Activated naive CD8-positive, alpha-beta T cell treated with anti-CD3 and anti-CD28 coated beads, Interleukin-2, amount 50 U/mL, for 16 hours (primary cell): ENCODE measurements at regions not wholly inside any gene's neighbourhood (a gene's known extent, or its start where the extent isn't known, plus 50 kb on each side); places are given as distances from the start of the nearest gene placed in this dataset.
"Not testable (repeated sequence)": the region's sequence is repeated elsewhere in the genome, so short reads cannot be mapped to it uniquely, and the experiment has no call there.

ENCODE experiments used
- DNase-seq: peaks from one replicate; pipeline ENCODE4 v3.0.0-alpha.2; 2020; ENCODE audit warnings: low read depth, low spot score

DNA sequence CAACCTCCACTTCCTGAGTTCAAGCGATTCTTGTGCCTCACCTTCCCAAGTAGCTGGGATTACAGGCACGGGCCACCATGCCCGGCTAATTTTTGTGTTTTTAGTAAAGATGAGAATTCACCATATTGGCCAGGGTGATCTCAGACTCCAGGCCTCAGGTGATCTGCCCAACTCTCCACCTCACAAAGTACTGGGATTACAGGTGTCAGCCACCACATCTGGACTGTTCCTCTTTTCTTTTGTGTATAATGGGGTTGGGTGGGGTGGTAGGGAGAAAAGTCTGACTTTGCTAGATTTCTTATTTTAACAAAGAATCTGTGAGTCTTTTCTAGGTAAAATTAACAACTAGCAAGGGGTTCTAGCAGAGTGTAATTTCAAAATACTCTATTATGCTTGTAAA is 92.7 kb upstream of the AMN1 start:
- DNase-seq: no peak

DNA sequence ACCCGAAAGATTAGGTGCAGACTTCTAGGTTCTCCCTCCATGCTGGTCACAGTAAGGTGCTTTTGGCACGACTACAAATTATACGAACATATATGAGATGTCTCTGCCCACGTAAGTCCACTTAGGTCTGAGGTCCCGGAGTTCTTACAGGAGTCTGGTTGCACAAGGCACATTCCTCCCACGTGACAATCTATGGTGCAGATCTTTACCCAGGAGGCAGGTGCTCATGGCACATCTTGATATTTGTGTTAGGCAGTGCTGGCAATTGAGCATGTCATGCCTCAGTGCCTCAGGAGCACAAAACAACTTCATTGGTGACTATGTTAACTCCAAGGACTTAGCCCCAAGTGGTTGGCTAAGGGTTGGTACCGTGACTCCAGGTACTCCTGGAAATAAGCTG is 92.0 kb upstream of the AMN1 start:
- no peak for DNase-seq

DNA sequence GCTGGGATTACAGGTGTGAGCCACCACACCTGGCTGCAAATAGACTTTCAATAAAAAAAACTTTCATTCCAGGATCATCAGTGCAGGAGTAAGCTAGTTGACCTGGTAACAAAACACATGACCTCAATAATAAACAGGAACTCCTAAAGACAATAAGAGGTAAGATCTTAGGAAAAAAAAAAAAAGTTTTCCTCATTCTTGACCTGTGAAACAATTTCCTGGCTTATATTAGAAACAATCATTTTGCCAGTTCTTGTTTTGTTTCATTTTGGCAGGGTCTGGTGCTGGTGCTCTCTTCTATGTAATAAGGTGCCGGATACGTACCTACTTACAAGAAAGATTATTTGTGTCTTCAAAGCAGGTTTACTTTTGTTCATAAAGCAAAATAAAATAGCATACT is 90.6 kb upstream of the AMN1 start:
- DNase-seq: no peak

DNA sequence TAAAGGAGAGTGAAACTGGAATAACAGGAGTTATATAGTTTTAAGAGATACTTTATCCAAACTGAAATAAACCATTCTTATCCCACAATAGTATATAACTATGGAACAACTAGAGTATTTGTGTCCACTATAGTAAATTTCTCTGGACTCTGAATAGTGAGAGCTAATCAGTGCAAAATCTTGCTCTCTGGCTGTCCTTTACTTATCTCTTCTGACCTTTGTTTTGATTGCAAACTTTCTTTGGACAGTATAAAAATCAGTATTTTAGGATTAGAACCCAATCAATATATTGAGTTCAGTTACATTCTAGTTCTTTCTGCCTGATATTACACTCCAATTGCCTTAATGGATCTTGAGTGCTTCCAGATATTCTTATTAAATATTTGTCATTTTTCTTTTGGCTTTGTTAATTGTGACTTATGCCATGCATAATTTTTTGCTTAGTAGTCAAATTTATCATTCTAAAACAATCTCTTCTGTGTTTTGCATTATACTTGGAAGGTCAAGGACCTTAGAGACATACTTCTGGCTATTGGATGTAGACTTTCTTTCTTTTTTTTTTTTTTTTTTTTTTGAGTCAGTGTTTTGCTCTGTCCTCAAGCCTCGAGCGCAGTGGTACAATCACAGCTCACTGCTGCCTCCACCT is 89.9 kb upstream of the AMN1 start:
- DNase-seq: no peak

DNA sequence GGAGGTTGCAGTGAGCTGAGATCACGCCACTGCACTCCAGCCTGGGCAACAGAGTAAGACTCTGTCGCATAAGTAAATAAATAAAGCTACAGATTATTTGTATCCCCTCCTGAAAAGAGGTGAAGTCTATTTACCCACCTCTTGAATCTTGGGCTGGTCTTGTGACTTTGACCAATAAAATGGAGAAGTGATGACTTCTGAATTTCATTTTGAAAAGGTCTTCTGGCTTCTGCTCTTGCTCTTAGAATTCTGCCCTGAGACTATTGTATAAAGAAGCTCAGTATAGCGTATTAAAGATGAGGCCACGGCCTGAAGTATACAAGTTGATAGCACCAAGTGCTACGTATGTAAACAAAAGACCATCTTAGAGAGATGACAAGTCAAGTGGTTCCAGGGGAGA is 88.3 kb upstream of the AMN1 start:
- DNase-seq: no peak

DNA sequence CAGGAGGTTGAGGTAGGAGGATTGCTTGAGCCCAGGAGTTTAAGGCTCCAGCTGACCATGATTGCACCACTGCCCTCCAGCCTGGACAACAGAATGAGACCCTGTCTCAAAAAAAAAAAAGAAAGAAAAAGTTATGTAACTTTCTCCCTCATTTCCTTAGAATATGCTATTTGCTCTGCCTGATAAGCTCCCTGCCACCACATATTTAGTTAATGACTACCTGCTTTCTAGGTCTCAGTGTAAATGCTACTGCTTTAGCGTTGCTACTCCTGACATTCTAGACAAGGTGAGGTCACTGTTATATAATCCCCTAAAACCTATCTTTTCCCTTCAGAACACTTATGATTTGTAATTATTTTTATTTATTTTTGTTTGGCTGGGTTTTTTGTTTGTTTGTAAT is 86.3 kb upstream of the AMN1 start:
- no peak for DNase-seq

DNA sequence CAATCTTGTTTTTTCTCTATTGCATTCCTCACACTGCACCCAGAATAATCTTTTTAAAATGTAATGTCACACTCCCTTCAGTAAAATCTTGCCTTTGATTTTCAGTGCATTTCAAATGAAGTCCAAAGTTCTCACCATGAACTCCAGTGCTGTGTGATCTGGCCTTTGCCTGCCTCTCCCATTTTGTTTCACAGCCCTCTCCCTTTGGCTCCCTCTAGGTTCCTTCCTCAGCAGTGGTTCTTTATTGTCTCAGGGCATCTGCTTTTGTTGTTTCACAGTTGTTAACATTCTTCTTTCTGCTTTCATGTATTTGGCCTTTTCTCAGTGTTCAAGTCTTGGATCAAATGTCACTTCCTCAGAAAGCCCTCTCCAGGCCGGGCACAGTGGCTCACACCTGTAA is 84.5 kb upstream of the AMN1 start:
- no peak for DNase-seq

DNA sequence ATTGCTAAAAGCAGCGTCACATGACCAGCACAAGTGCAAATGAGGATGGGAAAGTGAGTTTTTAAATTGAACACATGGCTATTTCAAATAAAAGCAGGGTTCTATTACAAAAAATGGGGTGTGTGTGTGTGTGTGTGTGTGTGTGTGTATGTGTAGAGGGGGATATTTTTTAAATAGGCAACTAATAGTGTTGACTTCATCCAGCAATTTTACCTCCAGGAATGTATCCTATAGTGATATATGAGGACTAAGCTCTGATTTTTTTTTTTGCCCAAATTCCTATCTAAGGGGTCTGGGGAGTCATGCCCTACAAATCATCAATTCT is 78.9 kb upstream of the AMN1 start:
- DNase-seq: no peak

DNA sequence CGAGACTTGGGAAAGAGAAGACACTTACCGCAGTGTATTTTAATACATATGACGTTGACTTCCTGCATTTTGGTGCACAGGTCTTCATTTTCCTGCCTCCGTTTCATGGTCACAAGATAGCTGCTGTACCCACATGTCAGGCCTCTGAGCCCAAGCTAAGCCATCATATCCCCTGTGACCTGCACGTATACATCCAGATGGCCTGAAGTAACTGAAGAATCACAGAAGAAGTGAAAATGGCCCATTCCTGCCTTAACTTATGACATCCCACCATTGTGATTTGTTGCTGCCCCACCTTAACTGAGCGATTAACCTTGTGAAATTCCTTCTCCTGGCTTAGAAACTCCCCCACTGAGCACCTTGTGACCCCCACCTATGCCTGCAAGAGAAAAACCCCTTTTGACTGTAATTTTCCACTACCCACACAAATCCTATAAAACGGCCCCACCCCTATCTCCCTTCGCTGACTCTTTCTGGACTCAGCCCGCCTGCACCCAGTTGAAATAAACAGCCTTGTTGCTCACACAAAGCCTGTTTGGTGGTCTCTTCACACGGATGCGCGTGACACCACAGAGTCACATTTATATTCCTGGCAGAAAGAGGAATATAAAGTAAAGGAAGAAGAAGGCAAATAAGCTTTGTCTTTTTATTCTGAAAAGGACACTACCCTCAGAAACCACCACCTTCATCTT is 78.4 kb upstream of the AMN1 start:
- peak; percentile 21 for DNase-seq

DNA sequence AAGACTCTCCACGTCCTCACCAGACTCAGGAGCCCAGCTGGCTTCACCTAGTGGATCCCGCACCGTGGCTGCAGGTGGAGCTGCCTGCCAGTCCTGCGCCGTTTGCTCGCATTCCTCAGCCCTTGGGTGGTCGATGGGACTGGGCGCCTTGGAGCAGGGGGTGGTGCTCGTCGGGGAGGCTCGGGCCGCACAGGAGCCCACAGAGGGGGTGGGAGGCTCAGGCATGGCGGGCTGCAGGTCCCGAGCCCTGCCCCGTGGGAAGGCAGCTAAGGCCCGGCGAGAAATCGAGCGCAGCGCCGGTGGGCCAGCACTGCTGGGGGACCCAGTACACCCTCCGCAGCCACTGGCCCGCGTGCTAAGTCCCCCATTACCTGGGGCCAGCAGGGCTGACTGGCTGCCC is 76.9 kb upstream of the AMN1 start:
- not testable (repeated sequence) for DNase-seq

DNA sequence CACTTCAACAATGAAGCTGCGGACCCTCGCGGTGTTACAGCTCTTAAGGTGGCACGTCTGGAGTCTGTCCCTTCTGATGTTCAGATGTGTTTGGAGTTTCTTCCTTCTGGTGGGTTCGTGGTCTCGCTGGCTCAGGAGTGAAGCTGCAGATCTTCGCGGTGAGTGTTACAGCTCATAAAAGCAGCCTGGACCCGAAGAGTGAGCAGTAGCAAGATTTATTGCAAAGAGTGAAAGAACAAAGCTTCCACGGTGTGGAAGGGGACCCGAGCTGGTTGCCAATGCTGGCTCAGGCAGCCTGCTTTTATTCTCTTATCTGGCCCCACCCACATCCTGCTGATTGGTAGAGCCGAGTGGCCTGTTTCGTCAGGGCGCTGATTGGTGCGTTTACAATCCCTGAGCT is 75.9 kb upstream of the AMN1 start:
- DNase-seq: not testable (repeated sequence)

DNA sequence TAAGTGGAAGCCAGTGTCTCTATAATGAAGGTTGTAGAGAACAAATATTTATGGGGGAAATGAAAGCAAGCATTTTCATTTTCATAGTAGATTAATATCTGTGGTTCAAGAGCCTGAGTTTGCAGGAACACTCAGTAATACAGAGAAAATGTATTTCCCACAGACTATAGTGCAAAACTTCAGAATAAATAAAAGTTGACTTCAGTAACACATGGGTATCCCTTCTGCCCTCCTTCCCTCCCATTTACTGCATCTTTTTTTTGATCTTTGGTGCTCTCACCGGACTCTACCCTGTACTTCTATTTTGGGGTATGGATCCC is 75.3 kb upstream of the AMN1 start:
- DNase-seq: no peak

DNA sequence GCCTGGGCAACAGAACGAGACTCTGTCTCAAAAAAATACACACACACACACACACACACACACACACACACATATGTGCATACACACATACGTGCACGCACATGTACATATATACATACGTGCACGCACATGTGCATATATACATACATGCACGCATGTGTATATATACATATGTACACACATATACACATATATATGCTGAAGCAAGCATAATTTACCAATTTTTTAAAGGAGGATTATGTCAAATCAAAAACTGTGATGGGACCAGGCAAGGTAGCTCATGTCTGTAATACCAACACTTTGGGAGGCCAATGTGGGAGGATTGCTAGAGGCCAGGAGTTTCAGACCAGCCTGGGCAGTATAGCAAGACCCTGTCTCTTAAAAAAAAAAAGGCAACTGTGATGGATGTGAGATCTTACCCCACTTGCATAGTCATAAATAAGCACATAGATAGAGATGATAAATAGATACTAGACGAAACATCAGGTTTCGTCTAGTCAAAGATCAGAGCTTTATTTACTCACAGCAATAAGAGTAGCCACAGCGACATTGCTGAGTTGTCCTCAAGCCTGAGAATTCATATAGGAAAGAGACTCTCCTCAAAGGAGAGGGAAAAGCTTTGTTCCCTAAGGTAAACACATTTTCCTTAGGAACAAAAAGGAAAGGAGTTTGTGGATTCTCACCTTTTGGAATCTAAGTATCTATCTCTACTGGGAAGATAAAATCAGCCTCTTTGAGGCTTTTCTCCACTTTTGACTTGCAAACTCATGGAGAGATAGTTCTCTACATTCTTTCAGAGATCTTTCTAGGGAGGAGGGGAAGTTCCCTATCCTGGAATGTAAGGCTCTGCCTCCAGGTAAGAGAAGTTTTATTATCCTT is 74.7 kb upstream of the AMN1 start:
- DNase-seq: no peak

DNA sequence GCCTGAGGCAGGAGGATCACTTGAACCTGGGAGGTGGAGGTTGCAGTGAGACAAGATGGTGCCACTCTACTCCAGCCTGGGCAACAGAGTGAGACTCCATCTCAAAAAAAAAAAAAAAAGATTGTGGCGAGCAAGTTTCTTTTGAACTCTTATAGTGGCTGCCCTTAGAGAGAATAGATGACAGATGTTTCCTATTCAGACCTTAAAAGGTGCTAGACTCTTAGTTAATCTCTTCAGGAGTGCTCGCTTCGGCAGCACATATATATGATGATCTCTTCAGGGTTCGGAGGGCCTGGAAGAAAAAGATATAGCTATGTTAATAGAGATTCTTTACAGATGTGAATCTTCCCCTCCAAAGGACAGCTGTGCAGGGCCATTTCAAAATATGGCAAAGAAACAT is 73.1 kb upstream of the AMN1 start:
- no peak for DNase-seq

DNA sequence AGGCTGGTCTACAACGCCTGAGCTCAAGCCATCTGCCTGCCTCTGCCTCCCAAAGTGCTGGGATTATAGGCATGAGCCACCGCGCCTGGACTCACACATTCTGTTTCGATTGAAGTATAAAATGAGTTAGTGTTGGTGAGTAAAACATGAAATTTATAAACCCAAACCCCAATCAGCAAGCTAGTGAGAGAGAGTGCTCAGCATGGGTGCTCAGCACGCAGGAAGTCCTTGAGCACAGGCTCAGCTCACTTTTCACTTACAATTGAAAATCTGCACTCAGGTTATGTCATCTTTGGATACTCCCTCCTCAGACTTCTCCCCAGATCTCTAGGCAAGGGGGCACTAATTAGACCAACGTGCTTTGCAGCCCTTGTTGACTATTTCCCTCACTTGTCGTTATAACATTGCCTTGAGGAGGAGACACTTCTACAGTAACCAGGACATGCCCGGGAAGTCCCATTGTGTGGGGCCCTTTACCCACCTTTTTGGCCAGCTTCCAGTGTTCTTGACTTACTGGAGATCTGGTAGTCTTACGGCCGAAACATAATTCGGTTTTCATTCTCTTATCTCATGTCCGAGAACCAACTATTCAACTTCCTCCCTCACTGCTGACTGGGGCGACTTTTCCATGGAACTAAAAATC is 68.5 kb upstream of the AMN1 start:
- DNase-seq: no peak

DNA sequence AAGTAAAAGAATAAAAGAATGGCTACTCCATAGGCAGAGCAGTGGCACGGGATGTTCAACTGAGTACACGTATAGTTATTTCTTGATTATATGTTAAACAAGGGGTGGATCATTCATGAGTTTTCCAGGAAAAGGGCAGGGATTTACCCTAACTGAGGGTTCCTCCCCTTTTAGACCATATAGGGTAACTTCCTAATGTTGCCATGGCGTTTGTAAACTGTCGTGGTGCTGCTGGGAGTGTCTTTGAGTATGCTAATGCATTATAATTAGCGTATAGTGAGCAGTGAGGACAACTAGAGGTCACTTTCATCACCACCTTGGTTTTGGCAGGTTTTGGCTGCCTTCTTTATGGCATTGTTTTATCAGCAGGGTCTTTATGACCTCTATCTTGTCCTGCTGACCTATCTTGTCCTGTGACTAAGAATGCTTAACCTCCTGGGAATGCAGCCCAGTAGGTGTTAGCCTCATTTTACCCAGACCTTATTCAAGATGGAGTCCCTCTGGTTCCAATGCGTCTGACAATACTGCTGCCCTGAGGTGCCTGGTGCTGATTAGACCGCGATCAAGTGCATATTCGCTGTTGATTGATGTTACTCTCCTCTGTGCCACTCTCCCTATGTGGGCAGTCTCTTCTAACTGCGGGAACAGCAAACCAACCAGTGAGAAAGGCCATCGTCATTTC is 67.6 kb upstream of the AMN1 start:
- DNase-seq: no peak

DNA sequence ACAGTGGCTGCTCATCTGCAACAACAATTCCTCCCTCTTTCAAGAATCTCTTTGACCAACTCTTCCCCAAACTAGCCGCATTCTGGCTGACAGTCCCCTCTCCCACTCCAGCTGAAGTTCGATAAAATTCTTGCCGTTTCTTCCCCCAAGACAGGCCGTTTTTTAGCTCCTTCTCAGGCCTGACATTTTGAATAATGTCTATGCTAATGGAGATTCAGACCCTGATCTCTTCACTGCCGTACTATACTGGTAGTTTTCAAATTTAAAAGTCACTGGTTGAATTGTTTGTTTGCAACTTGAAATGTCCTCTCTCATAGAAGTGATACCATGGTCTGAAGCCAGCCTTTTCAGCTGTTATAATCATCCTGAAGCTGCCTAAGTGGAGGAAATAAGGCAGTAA is 65.9 kb upstream of the AMN1 start:
- no peak for DNase-seq

DNA sequence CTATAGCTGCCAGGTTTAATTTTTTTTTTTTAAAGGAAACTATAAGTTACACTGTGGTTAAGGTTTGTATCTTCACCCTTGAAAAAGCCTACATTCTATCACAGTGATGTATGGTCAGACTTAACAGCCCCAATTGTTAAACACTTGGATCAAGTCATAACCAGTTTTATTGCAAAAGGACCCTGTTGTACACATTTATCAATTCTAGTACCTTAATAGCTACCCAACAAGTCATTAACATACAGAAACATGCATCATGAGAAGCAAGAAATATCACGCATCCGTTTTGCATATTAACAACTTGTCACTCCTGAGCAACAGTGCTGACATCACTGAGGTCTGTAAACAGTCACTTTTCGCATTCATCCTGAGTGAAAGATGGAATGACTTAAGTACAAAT is 62.4 kb upstream of the AMN1 start:
- not testable (repeated sequence) for DNase-seq

DNA sequence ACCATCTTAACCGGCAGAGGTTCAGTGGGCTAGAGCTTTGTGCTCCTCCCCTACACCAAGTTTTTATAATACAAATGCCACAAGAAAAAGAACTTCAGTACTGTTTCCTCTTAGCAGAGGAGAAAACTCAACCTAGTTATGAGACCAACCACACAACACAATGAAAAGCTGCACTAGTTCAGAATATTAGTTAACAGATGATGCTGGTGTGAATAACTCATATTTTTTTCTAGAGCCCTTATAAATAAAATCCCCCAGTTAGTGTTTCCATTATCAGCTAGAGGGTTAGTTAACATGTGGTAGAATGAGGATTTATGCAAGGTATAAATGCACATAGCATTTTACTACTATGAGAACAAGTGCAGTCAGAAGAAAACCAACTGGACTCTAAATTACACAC is 61.9 kb upstream of the AMN1 start:
- no peak for DNase-seq

DNA sequence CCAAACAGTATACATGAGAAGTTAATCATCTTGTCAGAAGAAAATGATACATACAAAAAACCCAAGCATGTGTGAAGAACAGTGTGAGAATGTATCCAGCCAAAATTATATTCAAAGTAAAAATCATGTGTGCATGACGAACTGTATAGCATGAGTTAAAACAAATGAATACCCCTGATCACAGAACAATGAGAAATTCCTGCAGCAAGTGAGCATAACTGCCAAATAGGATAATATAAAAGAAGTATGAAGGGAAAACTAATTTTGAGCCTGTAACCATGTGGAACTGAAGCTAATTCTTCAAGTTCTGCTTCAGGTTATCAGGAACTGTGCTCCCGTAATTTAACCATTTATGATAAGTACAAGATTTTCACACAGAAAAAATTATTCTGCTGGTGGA is 56.5 kb upstream of the AMN1 start:
- DNase-seq: no peak

DNA sequence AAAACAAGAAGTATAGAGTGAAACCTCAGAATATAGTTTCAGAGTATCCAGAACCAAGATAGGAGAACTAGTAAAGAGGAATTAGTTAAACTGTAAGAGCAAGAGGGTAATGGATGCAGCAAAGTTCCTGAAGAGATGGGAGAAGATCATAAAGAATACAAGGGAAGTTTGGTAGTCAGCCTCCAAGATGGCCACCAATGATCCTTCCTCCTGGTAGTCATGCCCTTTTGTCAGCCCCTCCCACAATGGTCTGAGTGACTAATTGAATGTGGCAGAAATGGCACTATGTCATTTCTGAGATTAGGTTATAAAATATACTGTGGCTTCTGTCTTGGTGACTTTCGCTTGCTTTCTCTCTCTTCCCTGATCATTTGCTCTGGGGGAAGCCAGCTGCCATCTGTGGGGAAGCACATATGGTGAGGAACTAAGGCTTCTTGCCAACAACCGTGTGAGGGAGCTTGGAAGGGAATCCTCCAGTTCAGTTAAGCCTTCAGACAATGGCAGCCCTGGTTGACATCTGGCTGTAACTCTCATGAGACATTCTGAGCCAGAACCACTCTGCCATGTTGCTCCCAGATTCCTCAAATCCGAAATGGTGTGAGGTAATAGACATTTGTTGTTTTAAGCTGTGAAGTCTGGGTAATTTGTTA is 55.3 kb upstream of the AMN1 start:
- DNase-seq: no peak

DNA sequence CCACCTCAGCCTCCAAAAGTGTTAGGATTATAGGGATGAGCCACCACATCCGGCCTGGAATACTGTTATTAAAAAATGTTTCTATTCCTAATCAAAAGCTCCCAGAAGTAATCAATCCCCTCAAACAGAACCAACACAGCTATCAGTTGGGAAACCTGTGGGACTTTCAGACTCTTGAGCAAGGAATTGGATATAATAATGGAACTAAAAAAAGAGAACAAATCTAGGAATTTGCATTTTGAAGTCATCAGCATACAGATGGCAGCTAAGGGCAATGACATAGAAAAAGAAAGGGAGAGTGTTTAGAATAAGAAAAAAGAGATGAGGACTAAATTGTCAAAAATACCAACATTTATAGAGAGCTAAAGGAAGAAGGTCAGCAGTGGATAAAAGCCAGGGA is 54.7 kb upstream of the AMN1 start:
- DNase-seq: no peak
